Neuronal stem cell (in vitro differentiated cells): ENCODE measurements at regions not wholly inside any gene's neighbourhood (a gene's known extent, or its start where the extent isn't known, plus 50 kb on each side); places are given as distances from the start of the nearest gene placed in this dataset.

Source experiments
- DNase-seq: peaks from one replicate; pipeline ENCODE4 v3.0.0-alpha.2; 2013; ENCODE audit warnings: low spot score
- H2AFZ ChIP-seq: one replicate; pipeline ENCODE4 v1.6.1; 2013; ENCODE audit warnings: mild to moderate bottlenecking, low read length, inconsistent platforms
- H2AK5ac ChIP-seq: 2 replicates; pipeline ENCODE4 v1.6.1; 2013; ENCODE audit warnings: low read depth, mild to moderate bottlenecking, inconsistent platforms, low read length, moderate library complexity, mixed read lengths
- H2BK120ac ChIP-seq: 2 replicates; pipeline ENCODE4 v1.6.1; 2013; ENCODE audit warnings: low read depth, mild to moderate bottlenecking, inconsistent platforms, low read length, moderate library complexity, mixed read lengths
- H2BK12ac ChIP-seq: one replicate; pipeline ENCODE4 v1.6.1; 2013; ENCODE audit warnings: low read length, inconsistent platforms
- H2BK15ac ChIP-seq: 2 replicates; pipeline ENCODE4 v1.6.1; 2013; ENCODE audit warnings: mild to moderate bottlenecking, low read length, inconsistent platforms, mixed read lengths
- H2BK5ac ChIP-seq: one replicate; pipeline ENCODE4 v1.6.1; 2013; ENCODE audit warnings: inconsistent platforms, mild to moderate bottlenecking, low read length, moderate library complexity
- H3K14ac ChIP-seq: one replicate; pipeline ENCODE4 v1.6.1; 2013; ENCODE audit warnings: low read length, inconsistent platforms
- H3K18ac ChIP-seq: 2 replicates; pipeline ENCODE4 v1.6.1; 2013; ENCODE audit warnings: low read length, inconsistent platforms
- H3K23ac ChIP-seq: 2 replicates; pipeline ENCODE4 v1.6.1; 2013; ENCODE audit warnings: low read depth, mild to moderate bottlenecking, mixed read lengths, low read length, inconsistent platforms; ENCODE audit not compliant: poor library complexity
- H3K27ac ChIP-seq: replicated peaks from 3 replicates; pipeline ENCODE4 v1.5.1; 2013; ENCODE audit warnings: low read length, inconsistent platforms
- H3K27me3 ChIP-seq, 3 experiments: 2 replicates each; pipeline ENCODE4 v1.6.1; 2013; ENCODE audit warnings: low read length in 3 of 3, mild to moderate bottlenecking in 2 of 3, inconsistent platforms in 1 of 3, low read depth in 1 of 3, mixed read lengths in 1 of 3, moderate library complexity in 1 of 3; ENCODE audit not compliant: control insufficient read depth in 3 of 3, insufficient read depth in 3 of 3
- H3K36me3 ChIP-seq, 2 donors: replicated peaks in 1 of 2; 2 replicates each; pipeline ENCODE4 v1.6.1; 2013; ENCODE audit warnings: low read length in 2 of 2; ENCODE audit not compliant: control insufficient read depth in 2 of 2, insufficient read depth in 2 of 2
- H3K4ac ChIP-seq: 2 replicates; pipeline ENCODE4 v1.6.1; 2013; ENCODE audit warnings: inconsistent platforms, mild to moderate bottlenecking, low read length, moderate library complexity
- H3K4me1 ChIP-seq, 2 donors: 1 replicate in 1 of 2; 2 replicates in 1 of 2; pipeline ENCODE4 v1.6.1; 2013; ENCODE audit warnings: low read length in 2 of 2, low read depth in 1 of 2; ENCODE audit not compliant: control insufficient read depth in 2 of 2, insufficient read depth in 1 of 2
- H3K4me2 ChIP-seq: one replicate; pipeline ENCODE4 v1.6.1; 2013; ENCODE audit warnings: mild to moderate bottlenecking, low read length, inconsistent platforms; ENCODE audit not compliant: insufficient read depth, poor library complexity, severe bottlenecking
- H3K4me3 ChIP-seq, 2 donors: 2 replicates each; pipeline ENCODE4 v1.5.1; 2013; ENCODE audit warnings: low read length in 2 of 2, mild to moderate bottlenecking in 2 of 2, inconsistent platforms in 1 of 2, moderate library complexity in 1 of 2
- H3K79me1 ChIP-seq: one replicate; pipeline ENCODE4 v1.6.1; 2013; ENCODE audit warnings: low read depth, mild to moderate bottlenecking, inconsistent platforms, low read length, moderate library complexity
- H3K9ac ChIP-seq: one replicate; pipeline ENCODE4 v1.6.1; 2013; ENCODE audit warnings: mild to moderate bottlenecking, low read depth, low read length, inconsistent platforms; ENCODE audit not compliant: poor library complexity
- H3K9me3 ChIP-seq, 2 donors: replicated peaks in 1 of 2; 2 replicates each; pipeline versions ENCODE3 to v1.6.1; 2013; ENCODE audit warnings: low read length in 2 of 2, mild to moderate bottlenecking in 2 of 2, inconsistent platforms in 1 of 2, low read depth in 1 of 2, mixed read lengths in 1 of 2, moderate library complexity in 1 of 2; ENCODE audit not compliant: control insufficient read depth in 2 of 2, insufficient read depth in 1 of 2
- H4K8ac ChIP-seq: one replicate; pipeline ENCODE4 v1.6.1; 2013; ENCODE audit warnings: low read depth, mild to moderate bottlenecking, inconsistent platforms, low read length, moderate library complexity
- H4K91ac ChIP-seq: one replicate; pipeline ENCODE4 v1.6.1; 2013; ENCODE audit warnings: low read length, low read depth, mild to moderate bottlenecking, inconsistent platforms; ENCODE audit not compliant: poor library complexity
- WGBS, 2 donors: extraction: QIAGEN DNeasy Blood & Tissue Kit; methylation state at CpG; one replicate each; pipeline ENCODE4 v1.1.7; 2013; ENCODE audit warnings: missing lambda C conversion rate in 2 of 2, mixed read lengths in 1 of 2; ENCODE audit not compliant: insufficient read length in 2 of 2, insufficient replicate concordance in 1 of 2; ENCODE audit errors: extremely low coverage in 2 of 2; 5-methylcytosine and 5-hydroxymethylcytosine counted together

GRCh38 chr4:57766341-57766740 is 656.2 kb upstream of the IGFBP7 start:
- Histone ChIP-seq H3K23ac (no peak overlapping the region), H3K27me3 (no peaks in the 10 kb centered on the region), H2BK15ac (no peak overlapping the region), H3K18ac (no peak overlapping the region), H3K79me1 (no peaks in the 10 kb centered on the region), H3K4me1 (no peaks in the 10 kb centered on the region), H3K4ac (no peak overlapping the region), H2BK12ac (no peak overlapping the region), H4K91ac (no peak overlapping the region), H3K27ac (no peak overlapping the region), H2BK120ac (no peak overlapping the region), H3K4me2 (no peak overlapping the region), H2AFZ (no peak overlapping the region), H3K9ac (no peak overlapping the region), H2AK5ac (no peak overlapping the region), H3K4me3 (no peak overlapping the region), H2BK5ac (no peak overlapping the region), H3K9me3 (peaks cover 0 to 2% of the 10 kb centered on the region in 2 donors), H3K36me3 (no peaks in the 10 kb centered on the region), H4K8ac (no peak overlapping the region), H3K14ac (no peak overlapping the region)
- WGBS, 2 donors = no CpG with 5 or more reads among the region's 1 CpG
- no peak for DNase-seq

- no peak overlapping the region for H2BK120ac ChIP-seq
- H3K4ac ChIP-seq = no peak overlapping the region
- no peak overlapping the region for H3K4me3 ChIP-seq
- no peak overlapping the region for H3K14ac ChIP-seq
- H3K27me3 ChIP-seq = no peaks in the 10 kb centered on the region
- H3K36me3 ChIP-seq = no peaks in the 10 kb centered on the region
- no peak overlapping the region for H3K27ac ChIP-seq
- H2AK5ac ChIP-seq = no peak overlapping the region
- no peaks in the 10 kb centered on the region for H3K79me1 ChIP-seq
- no peak overlapping the region for H2BK12ac ChIP-seq
- H3K4me2 ChIP-seq = no peak overlapping the region
- no peak overlapping the region for H2BK15ac ChIP-seq
- no peak overlapping the region for H3K18ac ChIP-seq
- H4K8ac ChIP-seq = no peak overlapping the region
- H2BK5ac ChIP-seq = no peak overlapping the region
- no peaks in the 10 kb centered on the region for H3K4me1 ChIP-seq
- DNase-seq = no peak
- no CpG with 5 or more reads among the region's 5 CpGs for WGBS, 2 donors
- no peak overlapping the region for H3K23ac ChIP-seq
- H3K9me3 ChIP-seq = peaks cover 0 to 2% of the 10 kb centered on the region in 2 donors
- no peak overlapping the region for H3K9ac ChIP-seq
- H2AFZ ChIP-seq = no peak overlapping the region
- H4K91ac ChIP-seq = no peak overlapping the region
These were observed 654.7 kb upstream of the IGFBP7 start for GRCh38 chr4:57764856-57765255.

- Histone ChIP-seq H3K14ac (no peak overlapping the region), H3K18ac (no peak overlapping the region), H4K8ac (no peak overlapping the region), H4K91ac (no peak overlapping the region), H2AK5ac (no peak overlapping the region), H3K4ac (no peak overlapping the region), H3K4me3 (no peak overlapping the region), H3K36me3 (no peaks in the 10 kb centered on the region), H3K27me3 (no peaks in the 10 kb centered on the region), H2AFZ (no peak overlapping the region), H3K9ac (no peak overlapping the region), H3K4me2 (no peak overlapping the region), H3K79me1 (no peaks in the 10 kb centered on the region), H2BK12ac (no peak overlapping the region), H2BK5ac (no peak overlapping the region), H3K23ac (no peak overlapping the region), H3K4me1 (no peaks in the 10 kb centered on the region), H2BK120ac (no peak overlapping the region), H3K9me3 (peaks cover 0 to 2% of the 10 kb centered on the region in 2 donors), H3K27ac (no peak overlapping the region), H2BK15ac (no peak overlapping the region)
- no peak for DNase-seq
- WGBS, 2 donors = no CpG with 5 or more reads among the region's 2 CpGs
These were observed 652.9 kb upstream of the IGFBP7 start for GRCh38 chr4:57763070-57763469.

- Histone ChIP-seq H3K9ac (no peak overlapping the region), H3K79me1 (no peaks in the 10 kb centered on the region), H3K4me3 (no peak overlapping the region), H3K4me2 (no peak overlapping the region), H2AFZ (no peak overlapping the region), H3K27me3 (no peaks in the 10 kb centered on the region), H3K27ac (no peak overlapping the region), H4K8ac (no peak overlapping the region), H3K23ac (no peak overlapping the region), H2BK5ac (no peak overlapping the region), H2BK15ac (no peak overlapping the region), H3K14ac (no peak overlapping the region), H3K4ac (no peak overlapping the region), H3K18ac (no peak overlapping the region), H2BK120ac (no peak overlapping the region), H2BK12ac (no peak overlapping the region), H3K9me3 (peaks cover 0 to 1% of the 10 kb centered on the region in 2 donors), H2AK5ac (no peak overlapping the region), H3K4me1 (no peaks in the 10 kb centered on the region), H3K36me3 (no peaks in the 10 kb centered on the region), H4K91ac (no peak overlapping the region)
- DNase-seq = no peak
- WGBS, 2 donors = no CpG with 5 or more reads among the region's 1 CpG
These were observed 630.5 kb upstream of the IGFBP7 start for GRCh38 chr4:57740625-57741190.
